ACHN (cell line): ENCODE measurements at regions not wholly inside any gene's neighbourhood (a gene's known extent, or its start where the extent isn't known, plus 50 kb on each side); places are given as distances from the start of the nearest gene placed in this dataset.
A peak's percentile ranks its signal among the peaks of the same experiment; 100 is the strongest.

Source experiments
- DNase-seq: peaks from one replicate; pipeline ENCODE4 v3.0.0-alpha.2; 2015
- in situ Hi-C: cut with HindIII; loops from 2 replicates; pipeline ENCODE4 v1.10.0; 2017; ENCODE audit warnings: low sequenced_read_pairs, low pct_ligation_motif_present, low pct_unique_long_range_greater_than_20kb

- in situ Hi-C loops: loop anchor here (25.0 kb wide), 1 partner anchor 210 kb away; the partner anchor contains the start of genes ADAMTS15 and ADAMTS8
- DNase-seq: no peak
Measured at GRCh38 chr11:130647371-130647770, 198.9 kb downstream of the ADAMTS15 start.

DNA sequence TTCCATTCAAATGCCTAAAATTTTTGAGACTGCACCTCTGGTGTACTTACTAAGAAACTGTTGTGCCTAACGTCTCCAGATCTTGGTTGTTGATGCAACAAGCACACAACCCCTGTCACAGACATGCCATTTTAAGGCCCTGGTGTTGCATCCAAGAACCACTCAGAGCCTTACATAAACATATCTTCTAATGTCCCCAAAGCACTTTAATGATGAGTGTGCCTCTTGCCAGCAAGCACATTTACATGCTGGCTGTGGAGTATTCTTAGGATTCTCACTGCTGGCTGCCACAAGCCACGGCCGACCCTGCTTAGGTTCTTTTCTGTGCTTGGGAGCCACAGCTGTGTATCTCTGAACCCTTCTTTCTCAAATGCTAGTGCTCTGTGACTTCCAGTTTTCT, 201.4 kb downstream of the ADAMTS15 start:
- in situ Hi-C loops: loop anchor here (25.0 kb wide), 1 partner anchor 212 kb away; the partner anchor contains the start of genes ADAMTS15 and ADAMTS8
- DNase-seq: no peak

- in situ Hi-C loops: no loop called here
- no peak for DNase-seq
Measured at GRCh38 chr11:130650456-130651030, 202.1 kb downstream of the ADAMTS15 start.

DNA sequence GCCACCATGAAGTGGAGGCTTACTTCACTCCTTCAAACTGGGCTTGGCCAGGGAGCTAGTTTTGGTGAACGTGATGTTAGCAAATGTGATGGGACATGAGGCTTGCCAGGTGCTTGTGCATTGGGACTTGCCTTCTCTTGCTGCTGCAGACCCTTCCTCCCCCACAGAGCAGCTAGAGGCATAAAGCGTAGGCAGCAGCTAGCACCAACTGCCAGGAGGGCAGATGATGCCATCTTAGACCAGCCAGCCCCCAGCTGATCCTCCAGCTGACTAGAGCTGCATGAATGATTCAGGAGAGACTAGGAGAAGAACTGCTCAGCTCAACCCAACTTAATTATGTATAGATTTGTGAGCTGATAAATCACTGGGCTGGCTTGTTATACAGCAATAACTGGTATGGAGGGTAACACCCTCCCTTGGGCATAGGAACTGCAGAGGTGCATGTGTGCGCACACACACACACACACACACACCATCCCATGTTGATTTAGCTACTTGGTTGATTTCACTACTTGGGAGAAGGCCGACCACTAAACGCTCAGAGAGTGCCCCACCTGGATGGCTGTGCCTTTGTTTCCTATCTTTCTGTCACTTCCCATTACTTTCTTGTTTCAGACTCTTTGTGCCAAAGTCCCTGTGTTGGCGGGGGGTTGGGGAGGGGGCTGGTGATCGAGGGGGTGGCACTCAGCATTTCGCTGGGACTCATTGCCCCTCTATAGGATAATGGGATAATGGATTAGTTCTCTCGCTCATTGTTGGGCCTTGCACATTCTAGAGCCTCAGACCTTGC, 202.8 kb downstream of the ADAMTS15 start:
- in situ Hi-C loops: no loop called here
- DNase-seq: no peak

DNA sequence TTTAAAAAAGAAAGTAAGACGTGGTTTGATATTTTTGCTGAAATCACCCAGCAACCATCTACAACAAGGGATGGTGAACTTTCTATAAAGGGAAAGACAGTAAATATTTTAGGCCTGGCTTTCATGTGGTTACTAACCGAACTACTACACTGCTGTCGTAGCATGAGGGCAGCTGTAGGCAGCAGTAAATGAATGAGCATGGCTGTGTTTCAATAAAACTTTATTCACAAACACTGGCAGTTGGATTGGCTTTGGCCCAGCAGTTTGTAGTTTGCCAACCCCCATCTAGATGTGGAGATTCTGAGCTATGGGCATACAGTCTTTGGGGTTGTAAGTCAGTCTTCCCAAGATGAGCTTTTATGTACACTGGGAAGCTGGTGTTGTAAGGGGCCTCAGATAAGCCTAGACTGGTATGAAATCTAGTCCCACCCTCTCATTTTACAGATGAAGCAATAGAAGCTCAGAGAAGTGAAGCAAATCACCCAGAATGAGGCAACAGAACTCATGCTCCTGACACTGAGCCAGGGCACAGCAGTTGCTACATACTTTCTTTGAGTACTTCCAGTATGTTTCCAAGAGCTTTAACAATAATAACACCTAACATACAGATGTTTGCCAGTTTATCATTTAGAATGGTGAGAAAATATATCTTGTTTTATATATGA, 204.4 kb downstream of the ADAMTS15 start:
- in situ Hi-C loops: no loop called here
- peak; percentile 29 for DNase-seq

DNA sequence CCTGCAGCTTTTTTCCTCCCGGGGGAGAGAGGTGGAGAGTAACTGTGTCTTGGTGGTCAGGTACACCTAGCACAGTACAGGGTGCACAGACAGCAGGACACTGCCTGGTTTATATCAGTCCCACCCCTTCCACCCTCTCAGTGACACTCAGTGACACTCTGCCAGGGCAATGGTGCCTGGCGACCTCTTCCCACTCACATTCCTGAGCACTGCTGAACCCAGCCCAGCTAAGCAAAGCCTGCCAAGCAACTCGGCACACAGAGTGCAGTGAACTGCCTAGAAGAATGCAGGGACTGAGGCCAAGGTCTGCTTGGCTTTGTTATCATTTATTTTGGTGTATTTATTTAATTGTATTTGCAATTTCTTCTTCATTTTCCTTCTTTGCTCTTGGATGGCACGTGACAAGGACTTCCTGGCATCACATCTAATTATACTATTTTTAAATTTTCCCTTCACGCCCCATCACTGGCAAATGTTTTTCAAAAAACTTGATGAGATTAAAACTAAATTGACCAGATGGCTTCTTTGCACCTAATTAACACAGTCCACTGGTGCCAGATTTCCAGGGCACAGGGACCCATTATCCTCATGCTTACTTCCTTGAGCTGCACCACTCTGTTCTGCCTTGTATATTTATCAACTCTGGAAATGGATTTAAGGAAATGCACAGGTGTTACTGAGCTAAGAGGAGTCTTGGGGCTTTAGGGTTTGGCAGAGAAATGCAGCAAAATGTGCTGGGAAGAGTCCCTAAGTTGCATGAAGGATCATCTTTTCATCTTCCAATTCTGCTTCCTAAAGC, 205.6 kb downstream of the ADAMTS15 start:
- in situ Hi-C loops: no loop called here
- DNase-seq: peak; percentile 77

- DNase-seq: no peak
- in situ Hi-C loops: no loop called here
Measured at GRCh38 chr11:130655300-130655699, 206.9 kb downstream of the ADAMTS15 start.

GRCh38 chr11:130666781-130667251, 218.4 kb downstream of the ADAMTS15 start:
- peak; percentile 6 for DNase-seq
- in situ Hi-C loops: no loop called here

- no peak for DNase-seq
- in situ Hi-C loops: no loop called here
Measured at GRCh38 chr11:130668751-130669150, 220.3 kb downstream of the ADAMTS15 start.

- no peak for DNase-seq
- in situ Hi-C loops: no loop called here
Measured at GRCh38 chr11:130670200-130670599, 221.8 kb downstream of the ADAMTS15 start.

GRCh38 chr11:130671801-130672700, 223.6 kb downstream of the ADAMTS15 start:
- peak; percentile 13 for DNase-seq
- in situ Hi-C loops: no loop called here

GRCh38 chr11:130672911-130673310, 224.5 kb downstream of the ADAMTS15 start:
- in situ Hi-C loops: no loop called here

DNA sequence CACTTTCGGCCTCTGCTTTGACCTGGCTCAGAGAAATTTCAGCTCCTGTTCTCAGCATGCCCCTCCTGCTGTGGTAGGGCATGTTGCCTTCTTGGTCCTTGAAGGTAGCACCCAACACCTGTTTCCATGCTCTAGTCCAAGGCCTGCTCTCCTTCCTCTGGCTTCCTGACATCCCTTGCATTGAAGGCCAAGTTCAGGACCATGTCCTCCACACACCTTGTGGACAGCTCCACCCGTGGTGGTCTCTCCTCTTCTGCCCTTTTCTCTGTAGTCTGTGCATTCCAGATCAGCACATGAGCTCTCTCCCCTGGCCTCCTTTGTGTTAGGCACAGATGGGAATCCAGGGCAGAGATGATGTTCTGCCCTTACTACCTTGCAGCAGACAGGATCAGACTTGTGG, 225.3 kb downstream of the ADAMTS15 start:
- no peak for DNase-seq
- in situ Hi-C loops: no loop called here

More at GRCh38 chr11:130672911-130673310, 224.5 kb downstream of the ADAMTS15 start:
- peak; percentile 6 for DNase-seq

GRCh38 chr11:130674686-130675308, 226.4 kb downstream of the ADAMTS15 start:
- in situ Hi-C loops: no loop called here
- no peak for DNase-seq

GRCh38 chr11:130675371-130675821, 227.0 kb downstream of the ADAMTS15 start:
- no peak for DNase-seq
- in situ Hi-C loops: no loop called here

DNA sequence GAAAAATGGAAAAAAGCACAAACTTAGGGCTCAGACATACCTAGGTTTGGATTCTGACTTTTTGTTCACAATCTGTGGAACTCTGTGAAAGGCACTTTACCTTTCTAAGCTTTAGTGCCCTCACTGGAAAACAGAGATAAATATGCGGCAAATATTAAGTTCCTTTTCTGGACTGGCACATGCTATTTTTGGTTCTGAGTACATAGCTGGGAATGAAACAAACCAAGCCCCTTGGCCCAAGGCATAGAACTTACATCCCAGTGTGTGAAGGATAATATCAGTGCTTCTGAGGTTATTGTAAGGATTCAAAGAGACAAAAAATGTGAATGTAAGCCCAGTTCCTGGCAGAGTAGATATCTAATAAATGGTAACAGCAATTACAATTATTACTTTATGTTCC, 227.5 kb downstream of the ADAMTS15 start:
- in situ Hi-C loops: no loop called here
- DNase-seq: no peak

DNA sequence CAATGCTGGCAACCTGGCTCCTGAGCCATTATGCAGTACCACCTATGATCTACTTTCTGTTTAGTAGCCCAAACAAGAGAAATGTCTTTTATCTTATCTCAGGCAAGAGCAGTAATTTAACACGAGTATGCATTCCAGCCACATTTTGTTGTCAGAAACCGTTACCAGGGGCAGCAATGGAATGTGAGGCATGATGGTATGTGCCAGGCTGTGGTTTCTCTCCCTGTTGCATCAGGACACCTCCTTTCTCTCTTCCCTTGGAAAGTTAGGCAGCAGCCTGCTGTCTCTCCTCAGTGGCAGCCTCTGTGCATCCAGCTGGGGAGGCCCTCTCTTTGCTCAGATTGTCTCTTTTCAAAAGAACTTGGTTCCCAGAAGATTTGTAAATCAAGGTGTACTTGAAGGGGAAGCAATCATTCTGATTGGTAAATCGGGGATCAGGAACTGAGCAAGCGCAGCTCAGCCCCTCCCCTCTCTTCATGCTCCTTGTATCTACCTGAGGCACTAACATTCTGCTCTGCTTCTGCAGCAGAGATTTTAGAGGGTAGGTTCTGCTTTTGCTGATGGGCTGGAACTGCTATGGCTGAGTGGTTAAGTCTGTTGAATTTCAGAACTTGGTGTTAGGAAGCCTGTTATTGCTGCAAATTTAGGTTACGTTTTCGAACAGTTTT, 229.2 kb downstream of the ADAMTS15 start:
- DNase-seq: peak; percentile 95
- in situ Hi-C loops: no loop called here
